OCI-LY1 (cell line): ENCODE measurements at regions not wholly inside any gene's neighbourhood (a gene's known extent, or its start where the extent isn't known, plus 50 kb on each side); places are given as distances from the start of the nearest gene placed in this dataset.

Experiments used
- H2AFZ ChIP-seq: fragments of 200-600 bp; sonication (generic), shearing (Covaris generic); 2 replicates; pipeline ENCODE4 v1.6.0; 2014; ENCODE audit warnings: antibody characterized with exemption, mild to moderate bottlenecking, low read length
- H3F3A ChIP-seq: fragments of 200-600 bp; sonication (generic), shearing (Covaris generic); 2 replicates; pipeline ENCODE4 v1.6.0; 2014; ENCODE audit warnings: mild to moderate bottlenecking, antibody characterized with exemption, low read length, moderate library complexity; ENCODE audit not compliant: insufficient read depth
- H3K27ac ChIP-seq: fragments of 200-600 bp; sonication (generic); 2 replicates; pipeline ENCODE4 v1.5.1; 2014; ENCODE audit warnings: low read length, mixed run types, mild to moderate bottlenecking, low read depth; ENCODE audit not compliant: poor library complexity, severe bottlenecking
- H3K27me3 ChIP-seq: fragments of 200-600 bp; sonication (generic); 2 replicates; pipeline ENCODE4 v1.6.0; 2014; ENCODE audit warnings: antibody characterized with exemption, mild to moderate bottlenecking, low read length, moderate library complexity; ENCODE audit not compliant: insufficient read depth
- H3K36me3 ChIP-seq: fragments of 200-600 bp; sonication (generic); 2 replicates; pipeline ENCODE4 v1.6.1; 2014; ENCODE audit warnings: mild to moderate bottlenecking, antibody characterized with exemption, low read length, moderate library complexity, mixed read lengths; ENCODE audit not compliant: insufficient read depth
- H3K4me1 ChIP-seq: fragments of 200-600 bp; sonication (generic); 2 replicates; pipeline ENCODE4 v1.5.1; 2014; ENCODE audit warnings: mild to moderate bottlenecking, low read length, moderate library complexity; ENCODE audit not compliant: insufficient read depth, severe bottlenecking
- H3K4me2 ChIP-seq: fragments of 200-600 bp; sonication (generic), shearing (Covaris generic); 2 replicates; pipeline ENCODE4 v1.6.1; 2014; ENCODE audit warnings: low read length
- H3K4me3 ChIP-seq: fragments of 200-600 bp; sonication (generic); 2 replicates; pipeline ENCODE4 v1.5.1; 2014; ENCODE audit warnings: low read length, low read depth, mild to moderate bottlenecking, mixed read lengths; ENCODE audit not compliant: poor library complexity, severe bottlenecking
- H3K79me2 ChIP-seq: fragments of 200-600 bp; shearing (Covaris generic); 2 replicates; pipeline ENCODE4 v1.6.1; 2016; ENCODE audit warnings: mixed run types, low read length, mixed read lengths; ENCODE audit not compliant: insufficient read depth
- H3K9ac ChIP-seq: fragments of 200-600 bp; sonication (generic), shearing (Covaris generic); 2 replicates; pipeline ENCODE4 v1.6.1; 2014; ENCODE audit warnings: mild to moderate bottlenecking, low read length, mixed read lengths
- H3K9me2 ChIP-seq: fragments of 200-600 bp; sonication (generic), shearing (Covaris generic); 2 replicates; pipeline ENCODE4 v1.6.1; 2014; ENCODE audit warnings: low read depth, mild to moderate bottlenecking, low read length, mixed read lengths
- H3K9me3 ChIP-seq: fragments of 200-600 bp; shearing (Covaris generic); 2 replicates; pipeline ENCODE4 v1.6.1; 2014; ENCODE audit warnings: low read length, mixed read lengths
- H4K20me1 ChIP-seq: fragments of 200-600 bp; sonication (generic), shearing (Covaris generic); 2 replicates; pipeline ENCODE4 v1.6.0; 2016; ENCODE audit warnings: mild to moderate bottlenecking, low read length; ENCODE audit not compliant: insufficient read depth
- EZH2 ChIP-seq: fragments of 200-600 bp; sonication (generic), shearing (Covaris generic); IDR thresholded peaks from 2 replicates; pipeline ENCODE4 v1.8.0; 2017; ENCODE audit warnings: borderline replicate concordance, mixed run types, mild to moderate bottlenecking, antibody characterized with exemption, low read length, moderate library complexity, mixed read lengths
- TF ChIP-seq, protein P1 (sequence below): fragments of 200-600 bp; sonication (generic), shearing (Covaris generic); IDR thresholded peaks from 2 replicates; pipeline ENCODE4 v1.5.1; 2017; ENCODE audit warnings: mild to moderate bottlenecking, antibody characterized with exemption, low read length, moderate library complexity, mixed read lengths

DNA sequence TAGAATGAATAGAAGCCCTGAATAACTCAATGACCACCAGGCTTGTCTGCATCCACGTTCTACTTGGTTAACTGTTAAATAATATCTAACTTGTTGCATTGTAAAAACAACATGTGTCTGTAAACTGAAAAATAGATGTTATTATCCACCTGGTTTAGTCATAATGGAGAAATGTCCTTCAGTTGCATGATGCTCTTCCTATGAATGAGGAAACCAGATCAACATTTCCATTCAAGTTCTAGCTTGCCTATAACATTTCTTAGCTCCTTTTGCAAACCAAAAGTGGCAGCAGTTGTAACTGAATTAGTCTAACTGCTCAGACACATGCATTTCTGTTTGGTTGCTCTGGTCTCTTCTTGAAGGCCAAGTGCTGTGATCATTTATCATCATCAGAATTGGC lies 62.9 kb upstream of the BET1 start:
- H3K79me2 ChIP-seq = no peaks in the 10 kb centered on the region
- TF ChIP-seq EZH2 = no peak
- TF ChIP-seq, protein P1, sequence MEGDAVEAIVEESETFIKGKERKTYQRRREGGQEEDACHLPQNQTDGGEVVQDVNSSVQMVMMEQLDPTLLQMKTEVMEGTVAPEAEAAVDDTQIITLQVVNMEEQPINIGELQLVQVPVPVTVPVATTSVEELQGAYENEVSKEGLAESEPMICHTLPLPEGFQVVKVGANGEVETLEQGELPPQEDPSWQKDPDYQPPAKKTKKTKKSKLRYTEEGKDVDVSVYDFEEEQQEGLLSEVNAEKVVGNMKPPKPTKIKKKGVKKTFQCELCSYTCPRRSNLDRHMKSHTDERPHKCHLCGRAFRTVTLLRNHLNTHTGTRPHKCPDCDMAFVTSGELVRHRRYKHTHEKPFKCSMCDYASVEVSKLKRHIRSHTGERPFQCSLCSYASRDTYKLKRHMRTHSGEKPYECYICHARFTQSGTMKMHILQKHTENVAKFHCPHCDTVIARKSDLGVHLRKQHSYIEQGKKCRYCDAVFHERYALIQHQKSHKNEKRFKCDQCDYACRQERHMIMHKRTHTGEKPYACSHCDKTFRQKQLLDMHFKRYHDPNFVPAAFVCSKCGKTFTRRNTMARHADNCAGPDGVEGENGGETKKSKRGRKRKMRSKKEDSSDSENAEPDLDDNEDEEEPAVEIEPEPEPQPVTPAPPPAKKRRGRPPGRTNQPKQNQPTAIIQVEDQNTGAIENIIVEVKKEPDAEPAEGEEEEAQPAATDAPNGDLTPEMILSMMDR = no peak
- H4K20me1 ChIP-seq = no peaks in the 10 kb centered on the region
- no peak overlapping the region for H2AFZ ChIP-seq
- H3K9me3 ChIP-seq = no peaks in the 10 kb centered on the region
- no peak overlapping the region for H3K4me3 ChIP-seq
- H3K4me2 ChIP-seq = peak overlapping the region; percentile 14; the same call in 1 of the 2 replicates
- H3K9me2 ChIP-seq = no peaks in the 10 kb centered on the region
- peak overlapping the region; percentile 48 for H3K27ac ChIP-seq
- H3K9ac ChIP-seq = no peak overlapping the region
- peaks cover 30% of the 10 kb centered on the region for H3K36me3 ChIP-seq
- H3K4me1 ChIP-seq = peaks cover 75% of the 10 kb centered on the region
- H3K27me3 ChIP-seq = no peaks in the 10 kb centered on the region
- H3F3A ChIP-seq = no peaks in the 10 kb centered on the region

DNA sequence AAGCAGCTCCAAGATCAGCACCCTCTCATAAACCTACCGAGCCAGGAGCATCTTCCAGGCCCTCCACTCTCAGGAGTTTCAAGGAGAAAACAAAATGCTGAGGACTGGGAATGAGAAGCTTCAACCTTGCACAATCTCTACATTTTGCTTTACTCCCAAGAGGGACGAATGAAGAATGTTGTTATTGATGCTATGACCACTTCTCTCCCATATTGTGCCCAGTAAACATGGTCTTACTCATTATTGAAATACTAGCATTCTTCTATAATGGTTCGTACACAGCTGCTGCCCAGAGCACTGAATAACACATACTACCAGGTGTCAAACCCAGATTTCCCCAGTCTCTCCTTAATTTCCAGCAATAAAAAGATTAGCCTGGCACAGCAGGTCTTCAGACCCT lies 63.4 kb upstream of the BET1 start:
- no peaks in the 10 kb centered on the region for H4K20me1 ChIP-seq
- H3K9me3 ChIP-seq = no peaks in the 10 kb centered on the region
- H3K4me1 ChIP-seq = peaks cover 71% of the 10 kb centered on the region
- no peak overlapping the region for H2AFZ ChIP-seq
- H3K79me2 ChIP-seq = no peaks in the 10 kb centered on the region
- no peaks in the 10 kb centered on the region for H3K27me3 ChIP-seq
- H3F3A ChIP-seq = no peaks in the 10 kb centered on the region
- H3K4me3 ChIP-seq = no peak overlapping the region
- peak overlapping the region; percentile 14; the same call in 1 of the 2 replicates for H3K4me2 ChIP-seq
- peak overlapping the region; percentile 48 for H3K27ac ChIP-seq
- no peak overlapping the region for H3K9ac ChIP-seq
- TF ChIP-seq EZH2 = no peak
- TF ChIP-seq, protein P1 = no peak
- H3K36me3 ChIP-seq = peaks cover 30% of the 10 kb centered on the region
- no peaks in the 10 kb centered on the region for H3K9me2 ChIP-seq

DNA sequence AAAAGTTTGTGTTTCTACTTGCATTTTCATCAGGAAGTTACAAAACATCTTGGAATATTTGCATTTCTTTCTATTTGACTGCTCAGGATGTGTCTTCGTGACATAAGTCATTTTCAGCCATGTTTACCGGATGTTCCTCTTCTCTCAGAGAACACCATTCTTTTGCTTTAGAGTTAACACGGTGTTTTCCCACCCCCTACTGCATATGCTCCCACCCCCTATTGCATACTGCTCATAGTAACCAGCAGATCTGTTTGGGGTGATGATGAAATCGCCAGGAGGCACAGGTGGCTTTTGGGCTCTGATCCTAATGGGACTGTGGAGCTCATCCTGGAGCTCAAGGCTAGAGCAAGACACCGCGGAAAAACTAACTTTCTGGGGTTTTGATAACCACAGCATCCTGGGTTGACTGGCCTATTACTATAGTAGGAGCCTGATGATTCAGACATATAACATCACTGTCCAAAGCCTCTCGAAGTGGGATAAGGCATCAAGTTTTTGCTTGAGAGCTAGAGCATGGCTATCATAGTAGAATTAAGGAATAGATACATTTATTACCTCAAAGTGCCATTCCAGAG lies 65.1 kb upstream of the BET1 start:
- no peak overlapping the region for H2AFZ ChIP-seq
- H3F3A ChIP-seq = no peaks in the 10 kb centered on the region
- no peak overlapping the region for H3K4me3 ChIP-seq
- H4K20me1 ChIP-seq = no peaks in the 10 kb centered on the region
- no peaks in the 10 kb centered on the region for H3K79me2 ChIP-seq
- peaks cover 53% of the 10 kb centered on the region for H3K4me1 ChIP-seq
- no peaks in the 10 kb centered on the region for H3K9me2 ChIP-seq
- H3K27me3 ChIP-seq = no peaks in the 10 kb centered on the region
- TF ChIP-seq, protein P1 = no peak
- TF ChIP-seq EZH2 = no peak
- peaks cover 22% of the 10 kb centered on the region for H3K36me3 ChIP-seq
- peak overlapping the region; percentile 48 for H3K27ac ChIP-seq
- H3K9ac ChIP-seq = no peak overlapping the region
- H3K9me3 ChIP-seq = no peaks in the 10 kb centered on the region
- H3K4me2 ChIP-seq = peak overlapping the region; percentile 36; the same call in 1 of the 2 replicates
